ENCODE measurements at regions not wholly inside any gene's neighbourhood (a gene's known extent, or its start where the extent isn't known, plus 50 kb on each side); places are given as distances from the start of the nearest gene placed in this dataset.

DNA sequence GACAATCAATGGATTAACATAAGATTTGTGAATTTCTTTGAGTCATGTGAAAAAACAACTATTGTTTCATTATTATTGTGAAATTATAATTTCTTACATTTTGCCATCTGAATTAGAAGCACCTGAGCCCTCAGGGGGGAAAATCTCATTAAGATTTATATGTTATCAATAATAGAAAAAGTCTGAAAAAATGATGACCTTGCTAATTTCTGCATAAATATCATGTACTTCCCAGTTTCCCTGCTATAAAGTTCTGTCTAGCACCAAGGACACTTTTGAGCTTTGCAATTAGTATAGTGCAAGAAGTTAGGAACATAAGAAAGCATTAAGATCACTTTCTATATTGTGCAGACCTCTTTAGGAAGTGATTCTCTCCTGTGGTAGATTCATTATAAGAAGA lies 488.3 kb upstream of the TUSC1 start:
- TF ChIP-seq, protein P1, sequence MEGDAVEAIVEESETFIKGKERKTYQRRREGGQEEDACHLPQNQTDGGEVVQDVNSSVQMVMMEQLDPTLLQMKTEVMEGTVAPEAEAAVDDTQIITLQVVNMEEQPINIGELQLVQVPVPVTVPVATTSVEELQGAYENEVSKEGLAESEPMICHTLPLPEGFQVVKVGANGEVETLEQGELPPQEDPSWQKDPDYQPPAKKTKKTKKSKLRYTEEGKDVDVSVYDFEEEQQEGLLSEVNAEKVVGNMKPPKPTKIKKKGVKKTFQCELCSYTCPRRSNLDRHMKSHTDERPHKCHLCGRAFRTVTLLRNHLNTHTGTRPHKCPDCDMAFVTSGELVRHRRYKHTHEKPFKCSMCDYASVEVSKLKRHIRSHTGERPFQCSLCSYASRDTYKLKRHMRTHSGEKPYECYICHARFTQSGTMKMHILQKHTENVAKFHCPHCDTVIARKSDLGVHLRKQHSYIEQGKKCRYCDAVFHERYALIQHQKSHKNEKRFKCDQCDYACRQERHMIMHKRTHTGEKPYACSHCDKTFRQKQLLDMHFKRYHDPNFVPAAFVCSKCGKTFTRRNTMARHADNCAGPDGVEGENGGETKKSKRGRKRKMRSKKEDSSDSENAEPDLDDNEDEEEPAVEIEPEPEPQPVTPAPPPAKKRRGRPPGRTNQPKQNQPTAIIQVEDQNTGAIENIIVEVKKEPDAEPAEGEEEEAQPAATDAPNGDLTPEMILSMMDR (IDR thresholded peaks at IDR 0.05) = no peak
- ATAC-seq = no peak
- no peaks in the 10 kb centered on the region for H3K36me3 Mint-ChIP-seq (ENCODE audit: low read depth)
- peaks cover 11% of the 10 kb centered on the region for H3K9me3 Mint-ChIP-seq
- H3K27ac Mint-ChIP-seq = no peak overlapping the region
- ChIA-PET CTCF (no interaction called here), POLR2A (no interaction called here)
- no peaks in the 10 kb centered on the region for H3K4me1 Mint-ChIP-seq (ENCODE audit: low read depth)
- intact Hi-C loops (cut with micrococcal nuclease) = no loop called here
- DNase-seq = no peak
- H3K27me3 Mint-ChIP-seq = no peaks in the 10 kb centered on the region
- no peak overlapping the region for H3K4me3 Mint-ChIP-seq

DNA sequence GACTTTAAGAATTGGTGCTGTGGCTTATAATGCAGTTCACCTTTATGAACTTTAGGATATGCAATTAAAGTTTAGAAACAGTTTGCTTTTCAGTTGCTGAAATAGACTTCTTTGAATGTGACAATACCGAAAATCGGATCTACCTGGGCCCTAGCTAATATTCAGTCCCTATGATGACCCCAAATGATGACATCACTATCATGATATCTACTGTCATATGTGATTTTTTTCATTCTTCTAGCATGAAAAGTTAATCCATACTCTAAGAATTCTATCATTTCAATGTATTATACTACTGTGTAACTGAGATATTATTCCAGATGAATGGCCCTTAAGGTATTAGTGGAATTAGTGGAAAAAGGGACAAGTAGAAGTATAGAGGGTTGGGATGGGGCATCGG lies 487.2 kb upstream of the TUSC1 start:
- peaks cover 11% of the 10 kb centered on the region for H3K9me3 Mint-ChIP-seq
- no peaks in the 10 kb centered on the region for H3K36me3 Mint-ChIP-seq (ENCODE audit: low read depth)
- intact Hi-C loops (cut with micrococcal nuclease) = no loop called here
- TF ChIP-seq, protein P1 (IDR thresholded peaks at IDR 0.05) = no peak
- no peak for DNase-seq
- CTCF ChIA-PET = no interaction called here
- no peaks in the 10 kb centered on the region for H3K4me1 Mint-ChIP-seq (ENCODE audit: low read depth)
- no peaks in the 10 kb centered on the region for H3K27me3 Mint-ChIP-seq
- no peak overlapping the region for H3K27ac Mint-ChIP-seq
- no peak for ATAC-seq
- H3K4me3 Mint-ChIP-seq = no peak overlapping the region
- POLR2A ChIA-PET = no interaction called here

GRCh38 chr9:26163931-26164330 lies 485.7 kb upstream of the TUSC1 start:
- intact Hi-C loops (cut with micrococcal nuclease) = no loop called here
- ChIA-PET CTCF (no interaction called here), POLR2A (no interaction called here)
- H3K4me1 Mint-ChIP-seq (ENCODE audit: low read depth) = no peaks in the 10 kb centered on the region
- no peak overlapping the region for H3K27ac Mint-ChIP-seq
- DNase-seq (no peak), ATAC-seq (no peak)
- H3K36me3 Mint-ChIP-seq (ENCODE audit: low read depth) = no peaks in the 10 kb centered on the region
- no peak overlapping the region for H3K4me3 Mint-ChIP-seq
- TF ChIP-seq, protein P1 (IDR thresholded peaks at IDR 0.05) = no peak
- H3K9me3 Mint-ChIP-seq = peaks cover 14% of the 10 kb centered on the region
- no peaks in the 10 kb centered on the region for H3K27me3 Mint-ChIP-seq

GRCh38 chr9:26159575-26160392 lies 481.5 kb upstream of the TUSC1 start:
- Mint-ChIP-seq H3K4me3 (no peak overlapping the region), H3K4me1 (ENCODE audit: low read depth) (no peaks in the 10 kb centered on the region)
- no peak for ATAC-seq

GRCh38 chr9:26158631-26159150 lies 480.4 kb upstream of the TUSC1 start:
- ATAC-seq (no peak), DNase-seq (no peak)
- H3K27me3 Mint-ChIP-seq = no peaks in the 10 kb centered on the region
- H3K4me3 Mint-ChIP-seq = no peak overlapping the region
- intact Hi-C loops (cut with micrococcal nuclease) = no loop called here
- H3K9me3 Mint-ChIP-seq = peaks cover 8% of the 10 kb centered on the region
- TF ChIP-seq, protein P1 (IDR thresholded peaks at IDR 0.05) = no peak
- no peaks in the 10 kb centered on the region for H3K4me1 Mint-ChIP-seq (ENCODE audit: low read depth)
- H3K27ac Mint-ChIP-seq = no peak overlapping the region
- H3K36me3 Mint-ChIP-seq (ENCODE audit: low read depth) = no peaks in the 10 kb centered on the region
- ChIA-PET CTCF (no interaction called here), POLR2A (interaction anchor here (1.1 kb wide), 1 partner anchor 13 kb away, joined by 3 read pairs; no protein-coding TSS in a partner anchor)

More at GRCh38 chr9:26159575-26160392, 481.5 kb upstream of the TUSC1 start:
- Mint-ChIP-seq H3K27ac (no peak overlapping the region), H3K9me3 (peaks cover 11% of the 10 kb centered on the region), H3K27me3 (no peaks in the 10 kb centered on the region), H3K36me3 (ENCODE audit: low read depth) (no peaks in the 10 kb centered on the region)
- DNase-seq = no peak
- TF ChIP-seq, protein P1 (IDR thresholded peaks at IDR 0.05) = no peak
- ChIA-PET CTCF (no interaction called here), POLR2A (no interaction called here)
- intact Hi-C loops (cut with micrococcal nuclease) = no loop called here
